Uterus (tissue), 2 donors: ENCODE measurements at regions not wholly inside any gene's neighbourhood (a gene's known extent, or its start where the extent isn't known, plus 50 kb on each side); places are given as distances from the start of the nearest gene placed in this dataset.

ENCODE experiments used
- POLR2A ChIP-seq, 2 donors: fragments of 450-650 bp; IDR thresholded peaks; one replicate each; pipeline ENCODE4 v1.6.1; 2016; ENCODE audit warnings: antibody characterized with exemption in 2 of 2, mild to moderate bottlenecking in 1 of 2, moderate library complexity in 1 of 2
- TF ChIP-seq, protein P1 (sequence below), 4 experiments: fragments of 200-600 bp in 2 of 4; fragments of 450-650 bp in 2 of 4; sonication (generic) in 2 of 4; IDR thresholded peaks; one replicate each; pipeline ENCODE4 v1.5.1; 2016 to 2019; ENCODE audit warnings: antibody characterized with exemption in 4 of 4, mild to moderate bottlenecking in 2 of 4, moderate library complexity in 1 of 4

DNA sequence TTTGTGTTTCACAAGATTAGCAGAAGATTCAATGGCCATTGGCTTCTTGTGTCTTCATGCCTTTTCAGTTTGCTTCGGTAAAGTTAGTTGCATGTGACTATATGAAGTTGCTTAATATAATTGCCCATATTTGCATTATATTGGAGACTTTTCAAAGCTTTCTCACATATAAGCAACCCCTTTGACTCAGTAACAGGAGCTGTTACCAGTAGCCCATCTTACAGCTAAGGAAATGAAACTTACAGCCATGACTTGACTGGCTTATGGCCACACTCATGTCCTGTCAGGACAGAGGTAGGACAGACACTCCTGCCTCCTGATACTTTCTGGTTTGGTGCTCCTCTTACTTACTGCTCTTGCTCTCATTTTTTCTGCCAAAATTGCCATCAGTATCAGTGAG lies 1082.1 kb downstream of the BCL11B start:
- TF ChIP-seq, protein P1, sequence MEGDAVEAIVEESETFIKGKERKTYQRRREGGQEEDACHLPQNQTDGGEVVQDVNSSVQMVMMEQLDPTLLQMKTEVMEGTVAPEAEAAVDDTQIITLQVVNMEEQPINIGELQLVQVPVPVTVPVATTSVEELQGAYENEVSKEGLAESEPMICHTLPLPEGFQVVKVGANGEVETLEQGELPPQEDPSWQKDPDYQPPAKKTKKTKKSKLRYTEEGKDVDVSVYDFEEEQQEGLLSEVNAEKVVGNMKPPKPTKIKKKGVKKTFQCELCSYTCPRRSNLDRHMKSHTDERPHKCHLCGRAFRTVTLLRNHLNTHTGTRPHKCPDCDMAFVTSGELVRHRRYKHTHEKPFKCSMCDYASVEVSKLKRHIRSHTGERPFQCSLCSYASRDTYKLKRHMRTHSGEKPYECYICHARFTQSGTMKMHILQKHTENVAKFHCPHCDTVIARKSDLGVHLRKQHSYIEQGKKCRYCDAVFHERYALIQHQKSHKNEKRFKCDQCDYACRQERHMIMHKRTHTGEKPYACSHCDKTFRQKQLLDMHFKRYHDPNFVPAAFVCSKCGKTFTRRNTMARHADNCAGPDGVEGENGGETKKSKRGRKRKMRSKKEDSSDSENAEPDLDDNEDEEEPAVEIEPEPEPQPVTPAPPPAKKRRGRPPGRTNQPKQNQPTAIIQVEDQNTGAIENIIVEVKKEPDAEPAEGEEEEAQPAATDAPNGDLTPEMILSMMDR (IDR thresholded peaks at IDR 0.05), result no peak
- no peak for TF ChIP-seq POLR2A (IDR thresholded peaks at IDR 0.05)
